Mesothelial cell of epicardium (in vitro differentiated cells): ENCODE measurements at regions not wholly inside any gene's neighbourhood (a gene's known extent, or its start where the extent isn't known, plus 50 kb on each side); places are given as distances from the start of the nearest gene placed in this dataset.
"Not testable (repeated sequence)": the region's sequence is repeated elsewhere in the genome, so short reads cannot be mapped to it uniquely, and the experiment has no call there.

ENCODE experiments used
- DNase-seq, 2 experiments: peaks; one replicate each; pipeline ENCODE4 v3.0.0; 2021; ENCODE audit warnings: low spot score in 2 of 2; ENCODE audit not compliant: unreplicated experiment in 2 of 2
- H3K27ac Mint-ChIP-seq: 2 replicates; pipeline ENCODE4 v1.8.0; 2021; ENCODE audit warnings: mixed read lengths
- H3K27me3 Mint-ChIP-seq: 2 replicates; pipeline ENCODE4 v1.8.0; 2021; ENCODE audit warnings: low read depth, mixed read lengths
- H3K36me3 Mint-ChIP-seq: 2 replicates; pipeline ENCODE4 v1.8.0; 2021; ENCODE audit warnings: mixed read lengths
- H3K4me1 Mint-ChIP-seq: 2 replicates; pipeline ENCODE4 v1.8.0; 2021; ENCODE audit warnings: mixed read lengths
- H3K4me3 Mint-ChIP-seq: 2 replicates; pipeline ENCODE4 v1.8.0; 2021; ENCODE audit warnings: mild to moderate bottlenecking, moderate library complexity, mixed read lengths
- H3K9me3 Mint-ChIP-seq: 2 replicates; pipeline ENCODE4 v1.8.0; 2021; ENCODE audit warnings: mixed read lengths
- CTCF ChIP-seq: fragments of 200-600 bp; sonication (generic); IDR thresholded peaks from one replicate; pipeline ENCODE4 v1.5.0; 2021; ENCODE audit warnings: antibody characterized with exemption; ENCODE audit not compliant: unreplicated experiment

GRCh38 chr2:129548880-129549279 is 430.6 kb upstream of the RAB6C start:
- H3K4me3 Mint-ChIP-seq, result no peak overlapping the region
- DNase-seq, result no peak

GRCh38 chr2:129550536-129550935 is 428.9 kb upstream of the RAB6C start:
- Mint-ChIP-seq H3K4me1 (peaks cover 26% of the 10 kb centered on the region), H3K27me3 (peaks cover 14% of the 10 kb centered on the region), H3K27ac (peak overlapping the region; percentile 32), H3K9me3 (peaks cover 15% of the 10 kb centered on the region), H3K36me3 (no peaks in the 10 kb centered on the region), H3K4me3 (no peak overlapping the region)
- no peak for TF ChIP-seq CTCF
- DNase-seq, result no peak

More at GRCh38 chr2:129548880-129549279, 430.6 kb upstream of the RAB6C start:
- Mint-ChIP-seq H3K4me1 (peaks cover 26% of the 10 kb centered on the region), H3K36me3 (no peaks in the 10 kb centered on the region), H3K27me3 (peaks cover 2% of the 10 kb centered on the region), H3K27ac (no peak overlapping the region), H3K9me3 (peaks cover 23% of the 10 kb centered on the region)
- no peak for TF ChIP-seq CTCF

- Mint-ChIP-seq H3K27me3 (peaks cover 29% of the 10 kb centered on the region), H3K9me3 (peaks cover 7% of the 10 kb centered on the region), H3K27ac (no peak overlapping the region), H3K4me1 (peaks cover 16% of the 10 kb centered on the region), H3K36me3 (no peaks in the 10 kb centered on the region), H3K4me3 (no peak overlapping the region)
- DNase-seq, result no peak
- no peak for TF ChIP-seq CTCF
Observed at GRCh38 chr2:129554373-129554772, 425.1 kb upstream of the RAB6C start.

GRCh38 chr2:129559101-129559500 is 420.4 kb upstream of the RAB6C start:
- Mint-ChIP-seq H3K4me3 (no peak overlapping the region), H3K36me3 (no peaks in the 10 kb centered on the region), H3K27me3 (peaks cover 28% of the 10 kb centered on the region), H3K27ac (no peak overlapping the region), H3K4me1 (no peaks in the 10 kb centered on the region), H3K9me3 (peaks cover 16% of the 10 kb centered on the region)
- no peak for DNase-seq
- TF ChIP-seq CTCF, result no peak

- H3K4me3 Mint-ChIP-seq, result no peak overlapping the region
- no peak for TF ChIP-seq CTCF
- H3K27me3 Mint-ChIP-seq, result peaks cover 2% of the 10 kb centered on the region
- H3K4me1 Mint-ChIP-seq, result peaks cover 18% of the 10 kb centered on the region
- H3K36me3 Mint-ChIP-seq, result peaks cover 3% of the 10 kb centered on the region
- DNase-seq, result no peak
- peaks cover 13% of the 10 kb centered on the region for H3K9me3 Mint-ChIP-seq
- H3K27ac Mint-ChIP-seq, result peak overlapping the region; percentile 57
Observed at GRCh38 chr2:129565551-129566109, 413.8 kb upstream of the RAB6C start.

GRCh38 chr2:129570812-129571211 is 408.7 kb upstream of the RAB6C start:
- not testable (repeated sequence) for H3K4me3 Mint-ChIP-seq, H3K27me3 Mint-ChIP-seq, DNase-seq, H3K27ac Mint-ChIP-seq, H3K36me3 Mint-ChIP-seq
- Mint-ChIP-seq H3K4me1 (peaks cover 11% of the 10 kb centered on the region), H3K9me3 (peaks cover 42% of the 10 kb centered on the region)
